ACC112 (cell line): ENCODE measurements at regions not wholly inside any gene's neighbourhood (a gene's known extent, or its start where the extent isn't known, plus 50 kb on each side); places are given as distances from the start of the nearest gene placed in this dataset.

Experiments used
- H2AFZ ChIP-seq: fragments of 200-600 bp; sonication (generic); one replicate; pipeline ENCODE4 v1.6.0; 2017; ENCODE audit warnings: antibody characterized with exemption, low read length; ENCODE audit not compliant: unreplicated experiment
- H3K27ac ChIP-seq: fragments of 200-600 bp; sonication (generic); 2 replicates; pipeline ENCODE4 v1.5.1; 2014; ENCODE audit warnings: low read depth, mild to moderate bottlenecking, antibody characterized with exemption, low read length, moderate library complexity
- H3K27me3 ChIP-seq: fragments of 200-600 bp; sonication (generic); 2 replicates; pipeline ENCODE4 v1.6.1; 2014; ENCODE audit warnings: mild to moderate bottlenecking, antibody characterized with exemption, low read length, moderate library complexity, mixed read lengths; ENCODE audit not compliant: insufficient read depth
- H3K36me3 ChIP-seq: fragments of 200-600 bp; sonication (generic); 2 replicates; pipeline ENCODE4 v1.6.1; 2016; ENCODE audit warnings: mild to moderate bottlenecking, antibody characterized with exemption, low read length, moderate library complexity, mixed read lengths; ENCODE audit not compliant: insufficient read depth
- H3K4me1 ChIP-seq: fragments of 200-600 bp; sonication (generic); one replicate; pipeline ENCODE4 v1.6.1; 2016; ENCODE audit warnings: low read length, mixed read lengths; ENCODE audit not compliant: insufficient read depth, unreplicated experiment, control insufficient read depth
- H3K4me3 ChIP-seq: fragments of 200-600 bp; sonication (generic); 2 replicates; pipeline ENCODE4 v1.5.1; 2014; ENCODE audit warnings: mild to moderate bottlenecking, low read depth, low read length
- H3K79me2 ChIP-seq: fragments of 200-600 bp; sonication (generic); one replicate; pipeline ENCODE4 v1.6.0; 2016; ENCODE audit warnings: low read length; ENCODE audit not compliant: control insufficient read depth, unreplicated experiment, insufficient read depth

DNA sequence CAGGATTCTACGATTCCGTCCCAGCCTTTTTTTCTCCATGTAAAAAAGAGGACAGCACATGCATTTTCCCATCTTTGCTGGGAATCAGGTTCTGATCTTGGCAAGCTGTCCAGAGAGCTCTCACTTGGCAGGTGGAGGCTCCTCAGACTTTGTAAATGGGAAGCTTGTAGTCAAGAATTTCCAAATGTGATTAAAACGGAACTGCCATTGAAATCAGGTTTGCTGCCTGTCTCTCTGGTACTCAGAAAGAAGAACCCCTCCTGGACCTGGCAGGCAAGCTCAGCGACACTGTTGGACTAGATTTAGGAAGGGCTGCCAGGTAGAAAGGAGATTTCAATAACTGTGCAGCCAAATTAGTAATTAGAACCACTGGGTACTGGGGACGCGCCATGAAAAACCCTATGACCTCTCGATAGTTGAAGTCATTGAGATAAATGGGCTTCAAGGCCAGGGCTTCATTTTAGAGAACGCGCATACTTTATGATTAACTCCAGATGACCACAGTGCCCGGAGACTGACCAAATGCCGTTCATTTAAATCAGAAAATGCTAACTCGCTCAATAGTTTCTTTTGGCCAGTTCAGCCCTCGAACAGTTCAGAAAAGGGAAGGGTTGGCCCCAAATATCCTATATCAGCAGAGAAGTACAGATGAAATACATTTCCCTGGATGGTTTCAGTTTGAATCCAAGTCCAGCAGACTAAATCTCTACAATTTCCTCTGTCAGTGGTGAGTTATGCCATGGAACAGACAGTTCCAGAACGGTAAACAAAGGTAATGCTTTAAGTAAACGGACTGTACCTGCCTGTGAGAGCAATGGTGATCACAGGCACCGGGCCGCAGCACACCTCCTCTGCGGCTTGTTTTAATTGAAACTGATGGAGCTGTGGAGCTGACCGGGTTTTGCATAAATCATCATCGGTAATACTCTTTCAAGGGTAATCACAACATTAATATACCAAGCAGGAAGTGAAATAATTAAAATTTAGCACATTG is 517.4 kb downstream of the RFC3 start:
- H3K4me3 ChIP-seq: no peak overlapping the region
- no peaks in the 10 kb centered on the region for H3K27me3 ChIP-seq
- H2AFZ ChIP-seq: no peak overlapping the region
- H3K27ac ChIP-seq: no peak overlapping the region
- H3K79me2 ChIP-seq: no peaks in the 10 kb centered on the region
- no peaks in the 10 kb centered on the region for H3K4me1 ChIP-seq
- H3K36me3 ChIP-seq: no peaks in the 10 kb centered on the region

DNA sequence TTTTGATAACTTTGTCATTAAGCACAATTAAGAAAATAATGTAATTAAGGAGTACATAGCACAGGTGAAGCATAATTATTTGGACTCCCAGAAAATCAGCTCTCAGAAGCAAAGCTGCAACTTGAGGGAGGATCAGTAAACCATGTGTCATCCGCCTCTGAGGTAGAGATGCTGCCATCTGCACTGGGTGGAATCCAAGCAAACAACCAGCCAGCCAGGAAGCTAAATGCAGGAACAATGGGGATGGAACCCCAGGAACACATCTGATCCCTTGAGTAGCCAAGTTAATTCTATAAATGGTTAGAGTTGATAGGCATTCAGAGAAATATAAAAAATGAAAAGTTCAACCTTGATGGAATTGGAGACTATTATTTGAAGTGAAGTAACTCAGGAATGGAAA is 520.2 kb downstream of the RFC3 start:
- Histone ChIP-seq H3K4me3 (no peak overlapping the region), H3K36me3 (no peaks in the 10 kb centered on the region), H3K4me1 (no peaks in the 10 kb centered on the region), H2AFZ (no peak overlapping the region), H3K27me3 (no peaks in the 10 kb centered on the region), H3K27ac (no peak overlapping the region), H3K79me2 (no peaks in the 10 kb centered on the region)

DNA sequence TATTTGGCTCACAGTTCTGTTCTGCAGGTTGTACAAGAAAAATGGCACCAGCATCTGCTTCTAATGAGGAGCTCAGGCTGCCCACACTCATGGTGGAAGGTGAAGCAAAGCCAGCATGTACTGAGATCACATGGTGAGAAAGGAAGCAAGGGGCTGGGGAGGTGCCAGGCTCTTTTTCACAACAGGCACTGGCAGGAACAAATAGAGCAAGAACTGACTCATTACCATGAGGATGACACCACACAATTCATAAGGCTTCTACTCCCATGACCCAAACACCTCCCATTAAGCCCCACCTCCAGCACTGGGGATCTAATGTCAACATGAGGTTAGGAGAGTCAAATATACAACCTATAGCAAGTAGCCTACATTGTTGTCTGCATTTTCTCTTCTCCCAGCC is 522.6 kb downstream of the RFC3 start:
- H3K4me3 ChIP-seq: no peak overlapping the region
- H3K27ac ChIP-seq: no peak overlapping the region
- H3K36me3 ChIP-seq: no peaks in the 10 kb centered on the region
- no peaks in the 10 kb centered on the region for H3K79me2 ChIP-seq
- H3K27me3 ChIP-seq: no peaks in the 10 kb centered on the region
- H3K4me1 ChIP-seq: no peaks in the 10 kb centered on the region
- H2AFZ ChIP-seq: no peak overlapping the region

DNA sequence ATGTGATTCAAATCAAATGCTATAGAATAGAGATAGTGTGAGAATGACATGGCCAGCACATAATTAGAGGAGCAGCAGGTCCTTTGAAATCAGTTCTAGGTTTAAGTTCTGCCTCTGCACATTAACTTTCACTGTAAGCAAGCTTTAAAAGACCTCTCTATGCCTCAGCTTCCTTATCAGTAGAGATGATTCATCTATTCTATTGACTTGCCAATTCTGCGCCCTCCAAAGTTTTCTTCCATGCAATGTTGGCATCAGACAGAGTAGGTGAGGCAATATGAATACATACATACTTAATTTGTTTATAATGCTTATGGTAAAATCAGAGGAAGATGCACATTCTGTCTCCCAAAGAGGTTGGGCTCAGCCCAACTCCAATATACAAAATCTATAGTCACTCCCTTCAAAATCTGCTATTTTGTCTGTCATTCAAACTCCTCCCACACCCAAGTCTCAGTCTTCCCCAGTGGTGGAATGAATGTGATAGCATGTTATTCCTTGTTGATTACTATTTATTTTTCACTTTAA is 525.5 kb downstream of the RFC3 start:
- H2AFZ ChIP-seq: no peak overlapping the region
- no peaks in the 10 kb centered on the region for H3K27me3 ChIP-seq
- no peaks in the 10 kb centered on the region for H3K4me1 ChIP-seq
- H3K4me3 ChIP-seq: no peak overlapping the region
- no peaks in the 10 kb centered on the region for H3K79me2 ChIP-seq
- no peaks in the 10 kb centered on the region for H3K36me3 ChIP-seq
- no peak overlapping the region for H3K27ac ChIP-seq

DNA sequence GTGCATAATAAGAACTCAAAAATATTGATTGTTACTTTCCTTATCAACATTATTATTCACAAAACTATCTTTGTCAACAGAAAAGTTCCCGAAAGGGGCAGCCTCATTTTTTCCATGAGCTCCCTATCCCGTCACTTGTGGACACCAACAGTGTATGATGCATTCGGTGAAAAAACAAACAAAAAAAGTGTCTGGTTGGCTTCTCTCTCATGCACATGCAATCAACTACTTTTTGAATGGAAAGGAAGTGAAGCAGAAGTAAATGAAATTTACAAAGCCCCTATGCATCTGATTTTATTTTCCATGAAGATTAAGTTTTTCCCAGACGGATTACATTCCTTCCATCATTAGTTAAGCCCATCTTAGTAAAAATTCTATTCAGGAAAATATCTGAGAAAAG is 526.9 kb downstream of the RFC3 start:
- H3K27ac ChIP-seq: no peak overlapping the region
- no peak overlapping the region for H3K4me3 ChIP-seq
- no peaks in the 10 kb centered on the region for H3K36me3 ChIP-seq
- H3K4me1 ChIP-seq: peaks cover 10% of the 10 kb centered on the region
- H3K27me3 ChIP-seq: no peaks in the 10 kb centered on the region
- no peak overlapping the region for H2AFZ ChIP-seq
- no peaks in the 10 kb centered on the region for H3K79me2 ChIP-seq

DNA sequence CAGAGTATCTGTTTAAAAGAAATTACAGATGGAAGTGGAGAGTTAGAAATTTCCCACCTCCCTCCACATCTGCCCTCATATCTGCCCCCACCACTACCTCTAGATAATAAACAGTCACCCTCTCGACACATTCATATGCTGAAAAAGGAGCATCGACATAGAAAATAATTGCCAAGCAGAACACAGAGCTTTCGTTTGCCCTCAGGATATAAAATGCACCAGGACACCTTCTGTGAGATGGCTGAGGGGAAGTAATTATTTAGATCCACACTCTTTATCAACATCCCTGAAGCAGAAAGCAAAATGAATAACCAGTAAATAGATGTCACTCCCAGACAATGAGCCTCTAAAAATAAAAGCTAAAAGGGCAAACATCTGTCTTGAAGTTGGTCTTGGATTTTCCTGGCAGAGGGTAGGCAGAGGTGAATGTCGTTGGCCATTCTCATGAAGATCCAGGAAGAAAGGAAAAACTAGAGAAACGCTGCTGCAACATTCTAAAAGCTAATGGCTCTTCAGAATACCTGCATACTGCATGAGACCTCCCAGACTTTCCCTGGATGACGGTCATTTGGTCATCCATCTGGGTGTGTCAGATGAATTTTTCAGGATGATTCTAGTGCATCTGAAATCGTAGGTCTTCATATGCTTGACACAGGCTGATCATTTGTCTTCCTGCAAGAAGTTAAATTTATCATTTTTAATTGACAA is 527.5 kb downstream of the RFC3 start:
- Histone ChIP-seq H3K4me1 (peaks cover 10% of the 10 kb centered on the region), H2AFZ (no peak overlapping the region), H3K27ac (no peak overlapping the region), H3K36me3 (no peaks in the 10 kb centered on the region), H3K4me3 (no peak overlapping the region), H3K27me3 (no peaks in the 10 kb centered on the region), H3K79me2 (no peaks in the 10 kb centered on the region)

DNA sequence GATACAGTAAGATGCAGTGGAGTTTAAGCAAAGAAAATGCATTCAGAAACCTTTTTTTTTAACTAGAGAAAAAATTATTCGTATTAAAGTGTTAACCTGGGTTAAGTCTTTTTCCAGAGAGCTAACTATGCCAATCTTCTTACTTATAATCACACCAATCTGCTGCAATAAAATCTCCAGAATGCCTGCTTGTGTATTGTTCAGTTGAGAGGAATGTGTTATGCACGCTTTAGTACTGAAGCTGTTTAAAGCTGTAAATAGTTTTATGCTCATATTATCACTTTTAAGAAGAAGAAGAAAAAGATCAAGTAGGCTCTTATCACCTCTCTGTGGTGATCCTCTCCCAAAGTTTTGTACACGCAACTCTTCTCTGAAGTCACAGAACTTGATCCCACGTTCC is 528.7 kb downstream of the RFC3 start:
- no peak overlapping the region for H3K4me3 ChIP-seq
- no peaks in the 10 kb centered on the region for H3K79me2 ChIP-seq
- no peaks in the 10 kb centered on the region for H3K27me3 ChIP-seq
- no peaks in the 10 kb centered on the region for H3K36me3 ChIP-seq
- H3K27ac ChIP-seq: no peak overlapping the region
- H3K4me1 ChIP-seq: peaks cover 10% of the 10 kb centered on the region
- no peak overlapping the region for H2AFZ ChIP-seq

DNA sequence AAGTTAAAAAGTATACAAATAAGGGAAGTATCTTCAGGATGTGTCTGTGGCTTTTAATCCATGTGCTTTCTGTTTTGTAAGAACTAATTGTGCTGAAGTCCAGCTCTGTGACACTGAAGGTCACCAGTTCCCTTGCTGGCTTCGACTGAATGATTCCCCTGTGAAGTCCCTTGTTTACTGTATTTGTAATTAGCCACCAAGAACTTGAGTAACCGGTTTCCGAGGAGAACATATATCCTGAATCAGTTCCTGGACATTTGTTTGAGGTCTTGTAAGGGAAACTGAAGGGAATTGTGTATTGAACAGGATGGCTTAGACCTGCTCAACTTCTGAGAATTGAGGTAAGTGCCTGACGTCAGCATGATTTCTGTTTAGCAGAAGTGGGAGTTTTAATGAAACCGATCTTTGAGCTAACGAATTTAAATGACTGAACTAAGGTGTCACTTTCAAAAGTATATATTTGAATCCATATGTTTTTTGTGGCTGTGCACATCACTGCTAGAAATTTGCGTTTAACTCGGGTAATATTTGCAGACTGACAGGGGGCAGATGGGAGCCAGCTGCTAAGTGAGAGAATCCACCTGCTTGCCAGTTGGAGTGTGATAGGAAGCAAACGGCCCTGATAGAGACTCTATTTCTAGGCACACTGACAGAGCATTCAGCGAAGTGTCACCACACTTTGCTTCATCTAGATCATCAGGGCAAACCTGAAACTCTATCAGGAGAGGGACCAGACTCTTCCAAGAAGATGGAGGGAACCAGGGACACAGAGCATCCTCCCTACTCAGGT is 530.0 kb downstream of the RFC3 start:
- H3K36me3 ChIP-seq: no peaks in the 10 kb centered on the region
- H3K27me3 ChIP-seq: no peaks in the 10 kb centered on the region
- H3K79me2 ChIP-seq: no peaks in the 10 kb centered on the region
- no peak overlapping the region for H3K4me3 ChIP-seq
- H3K27ac ChIP-seq: no peak overlapping the region
- no peak overlapping the region for H2AFZ ChIP-seq
- peaks cover 13% of the 10 kb centered on the region for H3K4me1 ChIP-seq

DNA sequence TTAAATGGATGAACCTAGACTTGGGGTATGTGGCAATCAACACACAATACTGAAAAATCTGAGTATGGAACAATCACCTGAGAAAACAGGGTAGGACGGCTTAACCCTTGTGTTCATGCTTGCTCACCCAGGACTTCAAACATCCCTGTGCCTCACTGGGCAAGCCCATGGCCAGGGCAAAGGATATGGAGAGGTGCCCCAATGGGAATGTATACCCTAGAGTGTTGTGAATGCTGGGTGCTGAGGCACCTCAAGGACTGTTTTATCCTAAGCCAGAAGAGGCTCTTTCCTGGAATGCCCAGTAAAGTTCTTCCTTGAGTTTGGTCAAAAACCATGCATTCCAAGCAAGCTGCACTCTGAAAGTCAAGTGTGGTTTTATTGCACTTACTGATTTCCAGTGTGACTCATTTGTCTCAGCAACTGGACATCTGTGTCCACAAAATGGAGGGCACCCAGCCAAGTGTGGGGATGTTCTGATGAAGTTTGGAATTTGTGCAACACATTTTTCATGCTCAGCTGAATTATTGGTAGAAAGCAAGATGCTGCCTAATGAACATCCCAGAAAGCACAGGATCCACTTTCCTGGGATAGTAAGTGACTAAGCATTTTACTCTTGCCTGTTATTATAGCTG is 531.3 kb downstream of the RFC3 start:
- Histone ChIP-seq H3K4me3 (no peak overlapping the region), H3K27me3 (no peaks in the 10 kb centered on the region), H3K27ac (no peak overlapping the region), H2AFZ (no peak overlapping the region), H3K4me1 (peaks cover 16% of the 10 kb centered on the region), H3K36me3 (no peaks in the 10 kb centered on the region), H3K79me2 (no peaks in the 10 kb centered on the region)

DNA sequence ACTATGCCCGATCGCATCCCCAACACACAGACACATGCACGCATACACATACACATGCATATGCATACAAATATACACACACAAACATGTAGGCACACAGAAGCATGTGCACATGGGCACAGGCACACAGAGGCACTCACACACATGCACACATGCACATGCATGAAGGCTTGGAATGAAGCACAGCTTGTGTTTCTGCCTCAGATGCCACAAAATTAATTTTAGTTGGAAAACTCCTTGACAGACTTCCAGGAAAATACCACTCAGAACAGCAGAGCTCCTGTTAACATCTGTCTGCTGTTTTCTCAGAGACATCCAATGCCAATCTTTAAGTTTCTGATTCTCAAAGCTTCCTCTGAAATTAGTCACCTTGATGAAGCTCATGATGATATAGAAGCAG is 532.7 kb downstream of the RFC3 start:
- Histone ChIP-seq H3K36me3 (no peaks in the 10 kb centered on the region), H3K27ac (no peak overlapping the region), H3K4me1 (peaks cover 16% of the 10 kb centered on the region), H2AFZ (no peak overlapping the region), H3K4me3 (no peak overlapping the region), H3K27me3 (no peaks in the 10 kb centered on the region), H3K79me2 (no peaks in the 10 kb centered on the region)
